ENCODE measurements at regions not wholly inside any gene's neighbourhood (a gene's known extent, or its start where the extent isn't known, plus 50 kb on each side); places are given as distances from the start of the nearest gene placed in this dataset.

- no peak for DNase-seq (ENCODE audit: low spot score)
Measured at GRCh38 chr5:175285261-175285660, 158.7 kb downstream of the DRD1 start.

- no peak for DNase-seq (ENCODE audit: low spot score)
Measured at GRCh38 chr5:175284806-175285205, 159.2 kb downstream of the DRD1 start.

DNA sequence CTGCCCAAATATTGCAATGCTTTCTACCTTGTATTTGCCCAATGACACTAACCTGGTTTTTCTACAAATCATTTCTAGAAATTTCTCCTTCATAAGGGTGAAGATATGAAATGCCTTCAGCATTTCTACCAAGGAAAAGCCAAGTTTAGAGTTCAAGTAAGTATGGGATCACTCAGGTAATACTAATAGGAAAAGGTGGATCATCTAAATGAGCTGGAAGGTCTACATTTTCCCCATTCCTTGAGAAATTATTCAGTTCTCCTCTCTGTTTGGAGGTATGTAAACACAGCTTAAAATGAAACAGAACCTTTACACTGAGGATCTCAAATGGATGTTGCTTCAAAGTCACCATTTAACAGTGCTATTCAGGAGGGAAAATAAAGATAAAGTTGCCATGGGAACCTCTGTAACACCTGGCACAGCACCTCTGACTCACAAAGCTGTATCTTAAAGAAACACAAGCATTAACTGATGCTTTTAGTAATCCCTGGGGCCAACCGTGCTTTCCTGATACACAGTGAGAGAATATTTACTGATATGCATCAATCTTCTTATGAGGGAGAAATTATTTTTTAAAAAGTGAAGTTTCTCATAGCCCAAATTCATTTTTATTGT is 161.3 kb downstream of the DRD1 start:
- no peak for DNase-seq (ENCODE audit: low spot score)

- DNase-seq (ENCODE audit: low spot score), result no peak
Measured at GRCh38 chr5:175281714-175282113, 162.3 kb downstream of the DRD1 start.

DNA sequence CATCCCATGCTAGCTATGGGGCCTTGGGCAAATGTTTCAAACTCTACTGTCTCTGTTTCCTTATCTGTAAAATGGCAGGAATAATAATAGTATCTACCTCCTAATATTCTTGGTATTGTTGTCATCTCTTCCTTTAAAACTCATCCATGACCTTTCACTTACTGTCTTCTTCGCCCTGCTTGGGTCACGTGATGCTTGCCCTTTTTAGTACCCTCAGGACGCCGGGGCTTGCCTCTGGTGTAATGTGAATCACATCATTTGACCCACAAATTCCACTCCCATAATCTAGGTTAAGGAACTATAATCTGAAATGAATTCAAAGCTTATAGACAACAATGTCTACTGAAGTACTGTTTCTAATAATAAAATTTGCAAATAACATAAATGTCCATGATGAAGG is 162.7 kb downstream of the DRD1 start:
- DNase-seq (ENCODE audit: low spot score), result no peak

GRCh38 chr5:175279506-175279905 is 164.5 kb downstream of the DRD1 start:
- DNase-seq (ENCODE audit: low spot score), result no peak

DNA sequence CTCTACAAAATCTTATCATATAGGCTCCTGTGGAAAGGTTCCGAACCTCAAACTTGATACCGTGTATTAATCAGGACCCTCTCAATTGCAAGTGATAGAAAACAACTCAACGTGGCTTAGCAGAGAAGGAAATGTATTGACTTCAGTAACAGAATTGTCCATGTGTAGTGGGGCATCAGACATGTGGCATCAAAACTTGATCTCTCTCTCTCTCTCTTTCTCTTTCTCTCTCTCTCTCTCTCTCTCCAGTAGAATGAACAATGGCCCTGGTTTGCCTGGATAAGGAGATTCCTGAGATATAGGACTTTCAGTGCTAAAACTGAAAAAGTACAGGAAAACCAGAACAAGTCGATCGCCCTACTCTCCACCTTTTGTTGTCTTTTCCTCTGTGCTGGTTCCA is 168.2 kb downstream of the DRD1 start:
- DNase-seq (ENCODE audit: low spot score), result no peak

GRCh38 chr5:175275097-175275496 is 168.9 kb downstream of the DRD1 start:
- DNase-seq (ENCODE audit: low spot score), result no peak

DNA sequence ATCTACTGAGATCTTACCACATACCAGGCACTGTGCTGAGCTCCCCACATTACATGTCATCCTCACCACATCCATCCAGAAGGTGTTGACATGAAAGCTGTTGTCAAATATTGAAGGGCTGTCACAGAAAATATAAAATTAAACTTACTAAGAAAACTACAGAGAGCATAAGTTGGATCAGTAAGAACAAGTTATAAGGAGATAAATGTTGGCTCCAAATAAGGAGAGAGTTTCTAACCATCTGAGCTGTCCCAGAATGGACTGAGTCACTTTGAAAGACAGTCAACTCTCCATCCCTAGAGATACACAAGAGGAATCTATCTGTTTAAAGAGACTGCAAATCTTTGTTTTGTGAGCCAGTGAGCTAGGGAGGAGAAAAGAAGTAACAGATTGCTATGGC is 169.8 kb downstream of the DRD1 start:
- no peak for DNase-seq (ENCODE audit: low spot score)

DNA sequence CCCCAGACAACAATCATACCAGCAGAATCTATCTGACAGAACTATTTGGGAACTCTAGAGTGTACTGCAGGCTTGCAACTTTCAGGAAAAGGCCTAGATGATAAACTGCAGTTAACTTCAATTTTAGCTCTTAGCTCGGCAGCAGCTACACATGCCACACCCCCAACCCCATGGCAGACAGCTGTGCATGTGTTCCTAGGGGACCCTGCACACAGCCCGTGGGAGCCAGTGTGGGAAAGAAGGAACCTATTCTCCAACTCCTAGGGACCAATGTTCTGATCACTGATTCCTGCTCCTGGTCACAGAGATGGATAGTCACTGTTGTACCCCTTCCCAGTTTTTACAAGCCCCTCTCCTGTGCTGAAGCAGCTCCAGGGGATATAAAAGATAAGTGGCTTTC is 179.6 kb downstream of the DRD1 start:
- no peak for DNase-seq (ENCODE audit: low spot score)

DNA sequence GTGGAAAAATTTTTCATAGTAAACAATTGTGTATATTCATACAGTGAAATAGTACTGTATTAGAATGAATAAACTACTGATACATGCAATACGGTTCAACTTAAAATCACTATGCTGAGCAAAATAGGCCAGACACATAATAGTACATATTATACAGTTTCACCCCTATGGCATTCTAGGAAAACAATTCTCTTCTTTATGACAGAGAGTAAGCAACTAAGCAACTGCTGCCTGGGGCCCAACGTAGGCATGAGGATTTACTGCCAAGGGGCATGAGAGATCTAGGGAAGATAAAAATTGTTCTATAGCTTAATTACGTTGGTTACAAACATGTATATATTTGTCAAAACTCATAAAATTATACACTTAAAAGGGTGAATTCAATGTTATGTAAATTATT is 180.2 kb downstream of the DRD1 start:
- DNase-seq (ENCODE audit: low spot score), result no peak

DNA sequence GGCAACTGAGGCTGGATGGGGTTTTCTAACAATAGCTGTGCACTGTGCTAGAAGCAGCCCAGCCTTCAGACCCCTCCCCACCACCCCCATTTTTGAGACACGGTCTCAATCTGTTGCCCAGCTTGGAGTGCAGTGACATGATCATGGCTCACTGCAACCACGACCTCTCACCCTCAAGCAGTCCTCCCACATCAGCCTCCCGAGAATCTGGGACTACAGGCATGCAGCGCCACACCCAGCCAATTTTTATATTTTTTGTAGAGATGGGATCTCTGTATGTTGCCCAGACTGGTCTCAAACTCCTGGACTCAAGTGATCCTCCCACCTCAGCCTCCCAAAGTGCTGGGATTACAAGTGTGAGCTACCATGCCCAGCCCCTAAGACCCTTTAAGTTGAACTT is 182.5 kb downstream of the DRD1 start:
- DNase-seq (ENCODE audit: low spot score), result no peak

GRCh38 chr5:175261037-175261436 is 182.9 kb downstream of the DRD1 start:
- DNase-seq (ENCODE audit: low spot score), result no peak

GRCh38 chr5:175257847-175258194 is 186.2 kb downstream of the DRD1 start:
- DNase-seq (ENCODE audit: low spot score), result no peak

- DNase-seq (ENCODE audit: low spot score), result no peak
Measured at GRCh38 chr5:175257128-175257846, 186.7 kb downstream of the DRD1 start.

GRCh38 chr5:175254155-175254554 is 189.8 kb downstream of the DRD1 start:
- DNase-seq (ENCODE audit: low spot score), result peak; percentile 26

- DNase-seq (ENCODE audit: low spot score), result peak; percentile 12
Measured at GRCh38 chr5:175253597-175253996, 190.4 kb downstream of the DRD1 start.

DNA sequence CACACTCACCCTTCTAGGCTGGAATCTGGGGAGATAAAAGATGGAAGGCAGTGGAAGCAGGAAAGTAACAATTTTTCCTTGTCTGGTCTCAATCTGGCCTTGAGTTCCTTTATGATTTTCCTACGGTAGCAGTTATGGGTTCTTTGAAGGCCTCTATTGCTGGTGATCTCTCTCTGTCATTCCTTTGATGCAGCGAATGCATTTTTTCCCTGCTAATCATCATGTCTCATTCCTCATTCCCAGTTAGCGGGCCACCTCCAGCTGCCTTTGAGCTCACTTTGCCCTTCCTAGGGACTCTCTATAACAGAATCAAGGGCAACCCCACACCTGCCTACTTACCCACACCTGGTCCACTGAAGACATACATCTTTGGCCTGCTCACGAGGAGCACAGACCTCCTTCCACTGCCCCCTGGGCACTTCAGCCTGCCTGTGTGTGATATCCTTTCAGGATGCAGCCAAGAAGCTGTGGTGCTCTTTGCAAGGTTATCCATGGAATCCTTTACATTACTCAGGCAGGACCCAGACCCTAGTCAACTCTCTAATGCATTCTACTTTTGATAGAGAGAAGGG is 191.7 kb downstream of the DRD1 start:
- DNase-seq (ENCODE audit: low spot score), result no peak

- DNase-seq (ENCODE audit: low spot score), result no peak
Measured at GRCh38 chr5:175250426-175250825, 193.6 kb downstream of the DRD1 start.

DNA sequence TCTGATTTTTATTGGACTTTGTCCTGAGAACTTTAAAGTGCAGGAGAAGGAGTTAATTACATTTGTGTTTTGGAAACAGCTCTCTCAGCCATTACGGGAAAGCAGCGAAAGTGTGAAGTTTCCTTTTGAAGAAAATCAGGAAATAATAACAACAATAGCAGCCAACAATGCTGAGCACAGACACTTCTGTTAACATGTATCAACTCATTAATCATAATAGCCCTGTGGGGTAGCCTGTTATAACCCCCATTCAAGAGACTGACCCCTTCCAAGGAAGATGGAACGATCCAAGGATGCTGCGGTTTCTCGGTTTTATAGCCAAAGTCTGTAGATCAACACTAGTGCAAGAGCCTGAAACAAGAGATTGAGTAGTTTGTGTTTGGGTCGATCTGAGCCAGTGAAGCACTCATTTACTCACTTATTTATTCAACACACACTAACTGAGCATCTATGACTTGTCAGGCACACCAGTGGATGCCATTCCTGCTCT is 195.5 kb downstream of the DRD1 start:
- DNase-seq (ENCODE audit: low spot score), result no peak

DNA sequence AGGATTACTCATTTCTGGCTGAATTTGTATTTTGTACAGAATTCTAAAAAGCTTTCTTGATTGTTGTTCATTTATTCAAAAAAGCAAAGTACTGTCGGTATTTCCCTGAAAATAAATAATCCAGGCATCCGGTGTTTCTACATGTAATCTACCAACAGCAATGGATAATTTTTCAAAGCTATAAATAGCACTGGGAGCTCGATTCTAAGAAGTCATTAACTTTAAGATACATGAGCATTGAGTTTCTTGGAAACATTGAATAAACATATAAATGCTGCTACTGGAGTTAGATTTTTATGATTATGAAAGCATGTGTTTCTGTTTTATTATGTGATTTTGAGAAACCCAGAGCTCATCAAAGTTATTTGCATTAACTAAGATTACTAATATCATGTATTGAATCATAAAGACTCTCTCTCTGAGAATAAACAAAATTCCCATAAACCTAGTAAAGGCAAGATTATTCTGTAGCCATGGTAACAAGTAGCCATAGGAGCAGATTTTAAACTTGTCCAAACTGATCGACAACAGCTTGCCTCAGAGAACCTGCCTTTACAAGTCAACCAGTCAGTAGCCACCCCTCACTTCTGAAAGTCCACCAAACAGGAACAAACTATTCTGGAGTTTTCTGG is 197.0 kb downstream of the DRD1 start:
- no peak for DNase-seq (ENCODE audit: low spot score)

GRCh38 chr5:175246242-175246888 is 197.6 kb downstream of the DRD1 start:
- DNase-seq (ENCODE audit: low spot score), result peak; percentile 89

- no peak for DNase-seq (ENCODE audit: low spot score)
Measured at GRCh38 chr5:175243441-175243840, 200.5 kb downstream of the DRD1 start.
